ENCODE measurements at regions not wholly inside any gene's neighbourhood (a gene's known extent, or its start where the extent isn't known, plus 50 kb on each side); places are given as distances from the start of the nearest gene placed in this dataset.

GRCh38 chr5:8434501-8434900, 565.6 kb downstream of the MTRR start:
- TF ChIP-seq CTCF (IDR thresholded peaks at IDR 0.05; ENCODE audit: low read depth, low read length) (no peak), EZH2phosphoT487 (IDR thresholded peaks at IDR 0.05; ENCODE audit: low read depth) (no peak)
